ENCODE measurements at regions not wholly inside any gene's neighbourhood (a gene's known extent, or its start where the extent isn't known, plus 50 kb on each side); places are given as distances from the start of the nearest gene placed in this dataset.

DNA sequence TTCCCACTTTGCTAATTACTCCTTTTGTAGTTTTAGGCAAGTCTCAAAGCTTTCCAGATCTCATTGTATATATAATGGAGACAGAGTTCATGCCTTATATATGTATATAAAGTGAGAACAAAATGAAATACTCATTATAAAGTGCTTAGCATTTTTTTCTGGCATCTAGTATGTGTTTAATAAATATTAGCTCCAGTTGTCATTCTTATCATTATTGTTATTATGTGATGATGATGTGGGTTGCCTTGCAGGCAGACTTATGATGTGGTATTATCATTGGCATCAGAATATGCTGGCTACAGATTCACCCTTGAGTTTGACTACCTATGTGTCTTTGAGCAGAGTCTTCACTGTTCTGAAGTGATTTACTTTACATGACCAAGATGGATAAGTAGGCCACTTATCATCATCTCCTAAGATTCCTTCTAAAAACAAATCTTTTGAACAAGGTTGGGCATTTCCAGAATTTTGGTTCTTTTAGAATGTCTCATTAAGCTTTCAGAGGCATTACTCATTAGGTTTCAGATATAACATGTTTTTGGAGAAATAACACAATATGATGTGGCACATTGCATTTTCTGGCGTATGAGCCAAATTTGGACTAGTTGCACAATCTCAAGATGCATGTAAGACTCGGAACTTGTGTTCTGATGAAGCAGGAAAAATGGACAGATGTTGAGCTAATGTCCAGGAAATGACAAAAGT is 145.6 kb upstream of the TNC start:
- TF ChIP-seq GATA3 (IDR thresholded peaks at IDR 0.05; ENCODE audit: low read depth, low read length) (no peak), GATA2 (IDR thresholded peaks at IDR 0.05; ENCODE audit: low read depth, low read length) (no peak)

All from SH-SY5Y (cell line).